ENCODE measurements at regions not wholly inside any gene's neighbourhood (a gene's known extent, or its start where the extent isn't known, plus 50 kb on each side); places are given as distances from the start of the nearest gene placed in this dataset.
A peak's percentile ranks its signal among the peaks of the same experiment; 100 is the strongest.
"Not testable (repeated sequence)": the region's sequence is repeated elsewhere in the genome, so short reads cannot be mapped to it uniquely, and the experiment has no call there.

- H3K27me3 ChIP-seq; H3K4me3 ChIP-seq (ENCODE audit: low read depth in 1 of 2, low read length in 1 of 2); H3K36me3 ChIP-seq; H3K9me3 ChIP-seq: not testable (repeated sequence)
- Histone ChIP-seq H3K4me1 (ENCODE audit: control insufficient read depth in 1 of 2, insufficient read depth in 1 of 2, low read depth in 1 of 2, low read length in 1 of 2) (peaks cover 17 to 19% of the 10 kb centered on the region in 2 experiments), H3K27ac (peak overlapping the region; percentile 6)
- TF ChIP-seq CTCF (IDR thresholded peaks at IDR 0.05) = peak; percentile 88
Measured at GRCh38 chr15:44853304-44853950, 103.1 kb upstream of the TERB2 start.

- H3K9me3 ChIP-seq; H3K27me3 ChIP-seq; H3K4me3 ChIP-seq (ENCODE audit: low read depth in 1 of 2, low read length in 1 of 2); H3K27ac ChIP-seq; H3K36me3 ChIP-seq: not testable (repeated sequence)
- peaks cover 17 to 19% of the 10 kb centered on the region in 2 experiments for H3K4me1 ChIP-seq (ENCODE audit: control insufficient read depth in 1 of 2, insufficient read depth in 1 of 2, low read depth in 1 of 2, low read length in 1 of 2)
Measured at GRCh38 chr15:44854696-44855095, 101.8 kb upstream of the TERB2 start.

GRCh38 chr15:44856284-44856683 is 100.2 kb upstream of the TERB2 start:
- not testable (repeated sequence) for H3K4me3 ChIP-seq (ENCODE audit: low read depth in 1 of 2, low read length in 1 of 2); H3K27me3 ChIP-seq; H3K9me3 ChIP-seq; H3K27ac ChIP-seq; H3K36me3 ChIP-seq
- peaks cover 17 to 19% of the 10 kb centered on the region in 2 experiments for H3K4me1 ChIP-seq (ENCODE audit: control insufficient read depth in 1 of 2, insufficient read depth in 1 of 2, low read depth in 1 of 2, low read length in 1 of 2)

- H3K4me3 ChIP-seq (ENCODE audit: low read depth in 1 of 2, low read length in 1 of 2); H3K27ac ChIP-seq; H3K27me3 ChIP-seq; H3K9me3 ChIP-seq; H3K36me3 ChIP-seq: not testable (repeated sequence)
- H3K4me1 ChIP-seq (ENCODE audit: control insufficient read depth in 1 of 2, insufficient read depth in 1 of 2, low read depth in 1 of 2, low read length in 1 of 2) = peaks cover 17 to 19% of the 10 kb centered on the region in 2 experiments
Measured at GRCh38 chr15:44857164-44857710, 99.2 kb upstream of the TERB2 start.

- not testable (repeated sequence) for H3K27me3 ChIP-seq; H3K4me3 ChIP-seq (ENCODE audit: low read depth in 1 of 2, low read length in 1 of 2); H3K4me1 ChIP-seq (ENCODE audit: control insufficient read depth in 1 of 2, insufficient read depth in 1 of 2, low read depth in 1 of 2, low read length in 1 of 2); H3K36me3 ChIP-seq; H3K9me3 ChIP-seq; H3K27ac ChIP-seq
Measured at GRCh38 chr15:44859088-44859487, 97.4 kb upstream of the TERB2 start.

- H3K4me3 ChIP-seq (ENCODE audit: low read depth in 1 of 2, low read length in 1 of 2); H3K27ac ChIP-seq; H3K36me3 ChIP-seq; H3K27me3 ChIP-seq; H3K4me1 ChIP-seq (ENCODE audit: control insufficient read depth in 1 of 2, insufficient read depth in 1 of 2, low read depth in 1 of 2, low read length in 1 of 2); H3K9me3 ChIP-seq: not testable (repeated sequence)
Measured at GRCh38 chr15:44860168-44860567, 96.3 kb upstream of the TERB2 start.

- H3K4me3 ChIP-seq (ENCODE audit: low read depth in 1 of 2, low read length in 1 of 2) = no peak overlapping the region
- TF ChIP-seq CTCF (IDR thresholded peaks at IDR 0.05) = no peak
- H3K27ac ChIP-seq = no peak overlapping the region
- H3K36me3 ChIP-seq = no peaks in the 10 kb centered on the region
- H3K4me1 ChIP-seq (ENCODE audit: control insufficient read depth in 1 of 2, insufficient read depth in 1 of 2, low read depth in 1 of 2, low read length in 1 of 2) = no peaks in the 10 kb centered on the region
- H3K9me3 ChIP-seq = no peaks in the 10 kb centered on the region
- H3K27me3 ChIP-seq = no peaks in the 10 kb centered on the region
Measured at GRCh38 chr15:44861439-44861910, 95.0 kb upstream of the TERB2 start.

GRCh38 chr15:44861917-44862316 is 94.6 kb upstream of the TERB2 start:
- Histone ChIP-seq H3K27ac (no peak overlapping the region), H3K9me3 (no peaks in the 10 kb centered on the region), H3K27me3 (no peaks in the 10 kb centered on the region), H3K36me3 (no peaks in the 10 kb centered on the region), H3K4me1 (ENCODE audit: control insufficient read depth in 1 of 2, insufficient read depth in 1 of 2, low read depth in 1 of 2, low read length in 1 of 2) (no peaks in the 10 kb centered on the region), H3K4me3 (ENCODE audit: low read depth in 1 of 2, low read length in 1 of 2) (no peak overlapping the region)
- TF ChIP-seq CTCF (IDR thresholded peaks at IDR 0.05) = no peak

- H3K4me1 ChIP-seq (ENCODE audit: control insufficient read depth in 1 of 2, insufficient read depth in 1 of 2, low read depth in 1 of 2, low read length in 1 of 2); H3K27me3 ChIP-seq; H3K27ac ChIP-seq; H3K9me3 ChIP-seq; H3K4me3 ChIP-seq (ENCODE audit: low read depth in 1 of 2, low read length in 1 of 2); H3K36me3 ChIP-seq: not testable (repeated sequence)
Measured at GRCh38 chr15:44862866-44863265, 93.6 kb upstream of the TERB2 start.

- not testable (repeated sequence) for H3K27ac ChIP-seq; H3K4me3 ChIP-seq (ENCODE audit: low read depth in 1 of 2, low read length in 1 of 2); H3K4me1 ChIP-seq (ENCODE audit: control insufficient read depth in 1 of 2, insufficient read depth in 1 of 2, low read depth in 1 of 2, low read length in 1 of 2); H3K36me3 ChIP-seq; H3K9me3 ChIP-seq; H3K27me3 ChIP-seq
Measured at GRCh38 chr15:44868100-44868499, 88.4 kb upstream of the TERB2 start.

- not testable (repeated sequence) for H3K4me1 ChIP-seq (ENCODE audit: control insufficient read depth in 1 of 2, insufficient read depth in 1 of 2, low read depth in 1 of 2, low read length in 1 of 2); H3K9me3 ChIP-seq; H3K36me3 ChIP-seq; H3K27me3 ChIP-seq; H3K27ac ChIP-seq; H3K4me3 ChIP-seq (ENCODE audit: low read depth in 1 of 2, low read length in 1 of 2)
Measured at GRCh38 chr15:44870125-44870524, 86.4 kb upstream of the TERB2 start.

Data from neutrophil (primary cell).